ENCODE measurements at regions not wholly inside any gene's neighbourhood (a gene's known extent, or its start where the extent isn't known, plus 50 kb on each side); places are given as distances from the start of the nearest gene placed in this dataset.
"Not testable (repeated sequence)": the region's sequence is repeated elsewhere in the genome, so short reads cannot be mapped to it uniquely, and the experiment has no call there.

DNA sequence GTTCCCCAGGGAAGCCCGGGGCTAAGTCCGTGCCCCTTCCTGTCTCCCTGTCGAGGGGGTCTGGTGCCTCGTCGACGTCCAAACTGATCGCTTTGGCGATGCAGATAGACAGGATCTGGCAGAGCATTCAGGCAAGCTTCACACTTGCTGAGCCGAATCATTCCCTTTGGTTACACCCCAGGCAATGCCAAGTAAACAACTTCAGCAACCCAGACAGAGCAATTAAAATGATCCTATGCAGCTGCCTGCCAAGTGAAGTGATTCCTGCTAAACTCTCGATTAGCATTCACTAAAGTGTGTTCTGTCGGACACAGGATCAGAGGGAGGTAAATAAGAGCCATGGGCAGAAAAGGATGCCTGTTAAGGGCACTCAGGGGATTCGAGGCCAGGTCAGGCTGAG lies 108.2 kb upstream of the RAB12 start:
- peak; percentile 67 for DNase-seq

DNA sequence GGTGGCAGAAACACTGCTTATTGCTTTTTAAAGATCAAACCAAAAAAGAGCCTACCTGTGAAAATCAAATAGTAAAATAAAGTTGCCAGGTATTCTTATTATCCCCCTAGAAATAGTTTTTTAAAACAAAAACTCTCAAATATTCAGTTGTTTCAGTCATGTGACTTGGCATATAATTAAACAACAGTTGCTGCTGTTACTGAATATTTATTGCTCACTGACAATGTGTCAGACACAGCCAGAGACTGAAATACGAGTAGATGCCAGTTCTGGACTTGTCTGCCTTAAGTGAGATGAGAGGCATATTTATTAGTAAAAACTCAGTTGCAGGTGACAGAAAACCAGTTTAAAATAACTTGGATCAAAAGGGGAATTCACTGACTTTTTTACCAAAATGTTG lies 106.0 kb upstream of the RAB12 start:
- DNase-seq = no peak

GRCh38 chr18:8504424-8504823 lies 104.8 kb upstream of the RAB12 start:
- no peak for DNase-seq

GRCh38 chr18:8504880-8505435 lies 104.3 kb upstream of the RAB12 start:
- DNase-seq = no peak

DNA sequence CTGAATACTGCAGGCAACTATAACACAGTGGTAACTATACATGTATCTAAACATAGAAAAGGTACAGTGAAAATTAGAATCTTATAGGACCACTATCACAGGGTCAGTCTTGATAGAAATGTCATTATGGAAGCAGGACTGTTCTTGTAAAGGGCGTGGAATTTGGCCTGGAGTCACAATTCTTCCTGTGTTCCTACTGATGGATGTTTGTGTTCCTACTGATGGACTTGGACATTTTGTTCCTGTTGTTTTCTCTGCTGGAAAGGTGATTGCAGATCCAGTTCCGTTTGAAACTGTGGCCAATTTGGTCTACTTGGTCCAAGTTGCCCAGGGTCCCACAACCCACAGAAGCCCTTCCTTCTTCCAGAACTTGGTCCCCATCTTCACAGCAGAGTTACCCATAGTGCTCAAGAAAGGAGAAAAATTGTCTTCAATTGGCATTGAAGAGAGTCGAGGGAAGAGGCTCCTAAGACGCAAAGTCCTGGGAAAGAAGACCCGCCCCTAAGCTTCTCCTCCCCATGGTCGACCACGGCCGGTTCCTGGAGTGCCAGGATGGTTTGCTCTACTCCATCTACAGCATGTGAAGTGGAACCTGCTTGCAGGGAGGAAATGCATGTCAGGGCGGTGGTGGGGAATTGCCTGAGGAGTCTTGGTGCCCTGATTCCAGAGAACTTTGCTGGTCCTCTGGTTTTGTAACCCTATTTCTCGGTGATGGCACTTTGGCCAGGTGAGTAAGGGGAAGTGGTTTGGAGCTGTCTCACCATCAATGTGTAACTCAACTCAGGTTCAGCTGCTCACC lies 102.8 kb upstream of the RAB12 start:
- no peak for DNase-seq

DNA sequence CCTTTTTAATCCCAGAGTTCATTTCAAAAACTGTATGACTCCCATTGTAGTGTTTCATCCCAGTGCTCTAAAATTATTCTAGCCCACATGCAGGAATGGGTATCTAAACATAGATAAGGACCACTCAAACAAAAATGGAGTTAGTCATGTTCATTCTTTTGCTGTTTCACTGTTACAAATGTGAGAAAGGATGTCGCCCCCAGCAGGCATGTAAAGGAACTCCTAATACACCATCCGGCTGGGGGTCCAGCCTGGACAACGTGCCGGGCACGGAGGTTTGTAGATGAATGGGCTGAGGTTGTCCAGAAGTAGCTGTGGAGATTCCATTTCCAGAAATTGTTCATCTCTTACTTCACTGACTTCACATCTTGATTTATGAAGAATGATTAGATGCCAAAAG lies 101.9 kb upstream of the RAB12 start:
- DNase-seq = no peak

- DNase-seq = no peak
Measured at GRCh38 chr18:8507915-8508705, 101.1 kb upstream of the RAB12 start.

GRCh38 chr18:8513249-8513648 lies 96.0 kb upstream of the RAB12 start:
- DNase-seq = no peak

DNA sequence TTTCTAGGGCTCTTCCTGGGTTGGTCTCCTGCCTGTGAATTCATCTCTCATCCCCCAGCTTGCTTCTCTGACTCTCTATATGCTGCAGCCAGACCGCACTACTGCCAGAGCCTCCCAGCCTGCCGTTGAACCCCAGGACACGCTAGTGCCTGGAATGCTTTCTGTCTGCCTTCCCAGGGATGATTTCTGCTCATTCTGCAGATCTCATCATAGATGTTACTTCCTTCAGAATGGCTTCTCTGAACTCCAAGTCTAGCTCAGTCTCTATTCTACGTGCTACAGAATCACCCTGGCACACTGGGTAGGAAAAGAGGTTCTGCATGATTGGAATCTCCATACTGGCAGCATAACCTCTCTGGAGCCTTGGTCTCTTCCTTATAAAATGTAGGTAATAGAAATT lies 94.8 kb upstream of the RAB12 start:
- DNase-seq = no peak

DNA sequence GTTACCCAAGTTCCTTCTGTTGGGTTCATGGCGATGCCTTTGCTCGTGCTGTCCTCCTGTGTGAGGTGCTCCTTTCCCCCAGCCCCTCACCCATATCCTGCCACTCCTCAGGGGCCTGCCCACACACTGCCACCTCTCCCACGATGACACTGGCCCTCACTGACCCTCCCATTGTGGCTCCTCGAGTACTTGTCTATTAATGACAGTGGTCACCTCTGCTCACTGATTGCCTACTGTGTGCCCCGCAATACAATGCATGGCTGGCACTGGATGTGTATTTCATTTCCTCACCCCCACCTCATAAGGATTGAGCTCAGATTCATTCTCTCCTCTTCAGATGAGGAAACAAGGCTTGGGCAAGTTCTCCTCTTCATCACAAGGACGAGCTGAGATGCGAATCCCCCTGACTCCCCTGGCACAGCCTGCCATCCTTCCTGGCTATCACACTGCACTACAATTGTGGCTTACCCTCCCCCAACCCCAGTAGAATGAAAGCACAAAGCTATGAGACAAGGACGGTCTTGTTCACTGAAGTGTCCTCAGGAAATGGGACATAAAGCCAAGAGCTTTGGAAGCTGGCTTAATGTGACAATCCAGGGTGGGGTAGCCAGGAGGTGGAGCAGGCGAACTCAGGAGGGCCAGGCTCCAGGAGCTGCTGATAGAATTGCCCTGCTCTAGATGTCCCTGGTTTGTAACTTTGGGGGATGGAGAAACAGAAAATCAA lies 93.9 kb upstream of the RAB12 start:
- no peak for DNase-seq

- DNase-seq = no peak
Measured at GRCh38 chr18:8516371-8517250, 92.6 kb upstream of the RAB12 start.

- DNase-seq = no peak
Measured at GRCh38 chr18:8517276-8517675, 92.0 kb upstream of the RAB12 start.

DNA sequence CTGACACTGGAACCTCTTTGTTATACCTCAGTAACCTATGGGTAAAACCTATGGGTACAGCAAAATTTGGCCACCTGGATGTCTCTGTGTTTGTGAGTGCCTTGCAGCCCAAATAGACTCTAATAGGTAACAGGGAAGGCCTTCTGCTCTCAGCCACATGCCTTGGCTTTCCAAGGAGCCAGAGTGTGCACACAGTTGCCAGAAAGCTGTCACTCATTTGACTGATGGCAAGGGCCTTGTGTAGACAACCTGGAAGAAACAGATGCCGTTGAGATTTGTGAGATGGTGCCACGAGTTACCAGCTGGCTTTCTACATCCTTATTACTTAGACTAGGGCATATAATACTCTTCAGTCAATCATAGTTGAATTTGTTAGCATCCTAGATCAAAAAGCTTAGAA lies 90.1 kb upstream of the RAB12 start:
- no peak for DNase-seq

GRCh38 chr18:8520266-8520665 lies 89.0 kb upstream of the RAB12 start:
- DNase-seq = no peak

- DNase-seq = no peak
Measured at GRCh38 chr18:8522756-8523155, 86.5 kb upstream of the RAB12 start.

- no peak for DNase-seq
Measured at GRCh38 chr18:8525692-8526091, 83.5 kb upstream of the RAB12 start.

GRCh38 chr18:8526332-8526731 lies 82.9 kb upstream of the RAB12 start:
- DNase-seq = no peak

DNA sequence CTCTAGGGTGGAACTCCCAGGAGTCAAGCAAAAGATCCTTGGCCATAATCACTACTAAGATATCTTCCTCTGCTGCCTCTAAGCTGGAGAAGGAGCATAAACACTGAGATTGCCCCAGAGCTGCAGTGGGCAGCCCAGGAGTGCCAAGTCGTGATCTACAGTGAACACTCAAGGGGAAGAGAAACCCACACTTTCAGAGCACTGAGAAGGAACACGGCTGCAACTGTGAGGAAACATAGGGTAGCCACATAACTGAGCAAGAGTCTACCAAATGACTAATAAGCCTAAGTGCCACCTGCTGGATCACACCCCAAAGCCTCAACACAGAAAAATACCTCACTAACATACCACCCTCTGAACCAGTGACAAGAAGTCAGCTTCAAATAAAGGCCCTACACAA lies 79.6 kb upstream of the RAB12 start:
- no peak for DNase-seq

DNA sequence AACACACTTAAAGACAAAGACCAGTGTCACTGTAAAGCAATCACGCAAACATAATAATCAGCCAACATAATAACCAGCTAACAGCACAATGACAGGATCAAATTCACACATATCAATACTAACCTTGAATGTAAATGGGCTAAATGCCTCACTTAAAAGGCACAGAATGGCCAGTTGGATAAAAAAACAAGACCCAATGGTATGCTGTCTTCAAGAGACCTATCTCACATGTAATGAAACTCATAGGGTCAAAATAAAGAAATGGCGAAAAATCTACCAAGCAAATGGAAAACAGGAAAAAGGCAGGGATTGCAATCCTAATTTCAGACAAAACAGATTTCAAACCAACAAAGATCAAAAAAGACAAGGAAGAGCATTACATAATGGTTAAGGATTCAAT lies 78.2 kb upstream of the RAB12 start:
- DNase-seq = not testable (repeated sequence)

- DNase-seq = no peak
Measured at GRCh38 chr18:8536231-8536630, 73.0 kb upstream of the RAB12 start.

GRCh38 chr18:8536922-8537321 lies 72.3 kb upstream of the RAB12 start:
- no peak for DNase-seq

GRCh38 chr18:8537400-8537799 lies 71.8 kb upstream of the RAB12 start:
- DNase-seq = no peak

Data from NCI-H187 treated with DMSO at 0.1 percent for 48 hours (cell line).